IMR-90 (cell line): ENCODE measurements at regions not wholly inside any gene's neighbourhood (a gene's known extent, or its start where the extent isn't known, plus 50 kb on each side); places are given as distances from the start of the nearest gene placed in this dataset.

Source experiments
- ATAC-seq: fragments of 200-7000 bp; cut with Tn5 transposase; 2 replicates; pipeline ENCODE4 v1.9.1; 2020; ENCODE audit warnings: low read depth, mild to moderate bottlenecking, moderate library complexity
- BruUV-seq: library from RNA; stranded (reverse); fragments of 400-500 nt; replicated peaks from 2 replicates; lab custom pipeline; 2021; lab: Mats Ljungman, UMichigan
- CTCF ChIA-PET: fragments of 300-600 bp; formaldehyde crosslinking; extraction: SDS; loops from one replicate; lab custom pipeline; 2021; ENCODE audit warnings: antibody characterized with exemption; lab: Yijun Ruan, JAX
- POLR2A ChIA-PET: fragments of 300-600 bp; sonication (Branson Sonifier 250); formaldehyde crosslinking; loops from one replicate; lab custom pipeline; 2022; ENCODE audit warnings: antibody characterized with exemption; ENCODE audit not compliant: unreplicated experiment; lab: Charles Lee
- DNase-seq: peaks from one replicate; pipeline ENCODE4 v3.0.0; 2013
- H2AFZ ChIP-seq: replicated peaks from 2 replicates; pipeline ENCODE3; 2013; ENCODE audit warnings: low read length, mild to moderate bottlenecking; ENCODE audit not compliant: poor library complexity
- H2AK5ac ChIP-seq: 2 replicates; pipeline ENCODE4 v1.6.1; 2013; ENCODE audit warnings: low read depth, low read length, inconsistent platforms
- H2AK9ac ChIP-seq: replicated peaks from 2 replicates; pipeline ENCODE3; 2013; ENCODE audit warnings: mild to moderate bottlenecking, low read depth, low read length, moderate library complexity; ENCODE audit not compliant: poor library complexity
- H2BK120ac ChIP-seq: 2 replicates; pipeline ENCODE4 v1.6.1; 2013; ENCODE audit warnings: low read depth, low read length, inconsistent platforms
- H2BK15ac ChIP-seq: 3 replicates; pipeline ENCODE4 v1.6.1; 2013; ENCODE audit warnings: low read depth, low read length, inconsistent platforms
- H2BK20ac ChIP-seq: 2 replicates; pipeline ENCODE4 v1.6.1; 2013; ENCODE audit warnings: low read depth, mild to moderate bottlenecking, inconsistent platforms, low read length, moderate library complexity
- H2BK5ac ChIP-seq: 2 replicates; pipeline ENCODE4 v1.6.1; 2013; ENCODE audit warnings: mild to moderate bottlenecking, low read depth, low read length, inconsistent platforms; ENCODE audit not compliant: poor library complexity, severe bottlenecking
- H3K14ac ChIP-seq: replicated peaks from 2 replicates; pipeline ENCODE4 v1.6.1; 2013; ENCODE audit warnings: low read depth, low read length, inconsistent platforms
- H3K18ac ChIP-seq: 2 replicates; pipeline ENCODE4 v1.6.1; 2013; ENCODE audit warnings: low read depth, low read length, control low read depth
- H3K23ac ChIP-seq: 2 replicates; pipeline ENCODE4 v1.6.1; 2013; ENCODE audit warnings: low read depth, low read length, inconsistent platforms
- H3K27ac ChIP-seq: 2 replicates; pipeline ENCODE4 v1.5.1; 2013; ENCODE audit warnings: mild to moderate bottlenecking, control low read depth, low read length; ENCODE audit not compliant: insufficient read depth
- H3K27me3 ChIP-seq: 2 replicates; pipeline ENCODE4 v1.6.1; 2013; ENCODE audit warnings: low read length; ENCODE audit not compliant: control insufficient read depth, insufficient read depth
- H3K36me3 ChIP-seq: 2 replicates; pipeline ENCODE4 v1.6.1; 2013; ENCODE audit warnings: low read length, mixed read lengths; ENCODE audit not compliant: control insufficient read depth, insufficient read depth
- H3K4ac ChIP-seq: 2 replicates; pipeline ENCODE4 v1.6.1; 2013; ENCODE audit warnings: low read depth, low read length, inconsistent platforms
- H3K4me1 ChIP-seq: 2 replicates; pipeline ENCODE4 v1.6.1; 2013; ENCODE audit warnings: low read length, mixed read lengths; ENCODE audit not compliant: control insufficient read depth, insufficient read depth
- H3K4me2 ChIP-seq: 2 replicates; pipeline ENCODE4 v1.6.1; 2013; ENCODE audit warnings: low read depth, mild to moderate bottlenecking, control low read depth, low read length, moderate library complexity
- H3K4me3 ChIP-seq: 2 replicates; pipeline ENCODE4 v1.5.1; 2013; ENCODE audit warnings: low read depth, mild to moderate bottlenecking, control low read depth, low read length, moderate library complexity; ENCODE audit not compliant: insufficient read depth
- H3K56ac ChIP-seq: 2 replicates; pipeline ENCODE4 v1.6.1; 2013; ENCODE audit warnings: low read length, inconsistent platforms; ENCODE audit not compliant: insufficient read depth; ENCODE audit errors: extremely low read depth
- H3K79me1 ChIP-seq, 2 experiments: 2 replicates each; pipeline ENCODE4 v1.6.1; 2013; ENCODE audit warnings: low read length in 2 of 2, inconsistent platforms in 1 of 2, low read depth in 1 of 2
- H3K9ac ChIP-seq: 2 replicates; pipeline ENCODE4 v1.6.1; 2013; ENCODE audit warnings: low read depth, low read length, control low read depth
- H3K9me1 ChIP-seq: 2 replicates; pipeline ENCODE4 v1.6.1; 2013; ENCODE audit warnings: low read length, inconsistent platforms; ENCODE audit not compliant: insufficient read depth
- H3K9me3 ChIP-seq: 2 replicates; pipeline ENCODE4 v1.6.1; 2013; ENCODE audit warnings: low read length; ENCODE audit not compliant: control insufficient read depth, insufficient read depth
- H4K20me1 ChIP-seq: 2 replicates; pipeline ENCODE4 v1.6.1; 2013; ENCODE audit warnings: low read length, inconsistent platforms; ENCODE audit not compliant: insufficient read depth
- H4K5ac ChIP-seq: 2 replicates; pipeline ENCODE4 v1.6.1; 2013; ENCODE audit warnings: mild to moderate bottlenecking, low read depth, low read length, control low read depth
- H4K8ac ChIP-seq, 2 experiments: 2 replicates each; pipeline ENCODE4 v1.6.1; 2013; ENCODE audit warnings: low read depth in 2 of 2, low read length in 2 of 2, control low read depth in 1 of 2, inconsistent platforms in 1 of 2
- H4K91ac ChIP-seq: 2 replicates; pipeline ENCODE4 v1.6.1; 2013; ENCODE audit warnings: low read depth, low read length, inconsistent platforms; ENCODE audit not compliant: insufficient read depth
- USF2 ChIP-seq: fragments of 150-350 bp; IDR thresholded peaks from 2 replicates; pipeline ENCODE4 v1.6.1; 2017; ENCODE audit warnings: mild to moderate bottlenecking, antibody characterized with exemption, low read length, low read depth
- WGBS, 2 experiments: methylation state at CpG; one replicate each; pipeline versions ENCODE4 v1.1.5 to v1.1.7; 2013; ENCODE audit warnings: missing lambda C conversion rate in 2 of 2; ENCODE audit not compliant: insufficient read length in 1 of 2; ENCODE audit errors: extremely low coverage in 2 of 2; 5-methylcytosine and 5-hydroxymethylcytosine counted together
- dilution Hi-C: fragments of 300-500 bp; cut with HindIII; formaldehyde crosslinking; loops from one replicate; pipeline ENCODE4 v1.14.3; 2018; ENCODE audit warnings: low sequenced_read_pairs; ENCODE audit not compliant: unreplicated experiment
- in situ Hi-C: fragments of 300-500 bp; cut with MboI; formaldehyde crosslinking; loops from 3 replicates; pipeline ENCODE4 v1.14.3; 2019; ENCODE audit warnings: low sequenced_read_pairs, inconsistent platforms, mixed read lengths
- intact Hi-C: fragments of 100-400 bp; cut with micrococcal nuclease; formaldehyde crosslinking; loops from 2 replicates; pipeline ENCODE4 v1.10.0; 2022

- no peaks in the 10 kb centered on the region for H3K9me1 ChIP-seq
- no peak overlapping the region for H4K8ac ChIP-seq
- H3K4me1 ChIP-seq, result peaks cover 2% of the 10 kb centered on the region; the same call in 1 of the 2 replicates
- H3K9ac ChIP-seq, result no peak overlapping the region
- H2BK20ac ChIP-seq, result no peak overlapping the region
- H3K4ac ChIP-seq, result no peak overlapping the region
- H2BK5ac ChIP-seq, result no peak overlapping the region
- ChIA-PET CTCF (no interaction called here), POLR2A (no interaction called here)
- no peak overlapping the region for H2AK9ac ChIP-seq
- no peak overlapping the region for H4K5ac ChIP-seq
- H3K36me3 ChIP-seq, result no peaks in the 10 kb centered on the region
- DNase-seq (no peak), ATAC-seq (no peak)
- TF ChIP-seq USF2, result no peak
- peaks cover 3% of the 10 kb centered on the region for H3K27me3 ChIP-seq
- no peak overlapping the region for H2BK120ac ChIP-seq
- no peak overlapping the region for H3K56ac ChIP-seq
- no peak overlapping the region for H3K23ac ChIP-seq
- no peaks in the 10 kb centered on the region for H4K20me1 ChIP-seq
- intact Hi-C loops, result no loop called here
- in situ Hi-C loops, result no loop called here
- H2AFZ ChIP-seq, result no peak overlapping the region
- no peak overlapping the region for H2BK15ac ChIP-seq
- H4K91ac ChIP-seq, result no peak overlapping the region
- H3K4me3 ChIP-seq, result no peak overlapping the region
- H3K14ac ChIP-seq, result no peak overlapping the region
- H2AK5ac ChIP-seq, result no peak overlapping the region
- H3K18ac ChIP-seq, result no peak overlapping the region
- H3K4me2 ChIP-seq, result no peak overlapping the region
- no peak overlapping the region for H3K27ac ChIP-seq
- H3K9me3 ChIP-seq, result no peaks in the 10 kb centered on the region
- dilution Hi-C loops, result no loop called here
- WGBS, 2 experiments, result no CpG with 5 or more reads among the region's 3 CpGs
- no peaks in the 10 kb centered on the region for H3K79me1 ChIP-seq
- no TSS peak for BruUV-seq
Observed at GRCh38 chr3:59486520-59486919, 436.7 kb upstream of the CFAP20DC start.
